Panc1 (cell line): ENCODE measurements at regions not wholly inside any gene's neighbourhood (a gene's known extent, or its start where the extent isn't known, plus 50 kb on each side); places are given as distances from the start of the nearest gene placed in this dataset.

Experiments
- ATAC-seq: fragments of 200-7000 bp; cut with Tn5 transposase; 2 replicates; pipeline ENCODE4 v1.9.1; 2020; ENCODE audit warnings: mild to moderate bottlenecking, moderate library complexity
- BruUV-seq: library from RNA; stranded (reverse); fragments of 400-500 nt; replicated peaks from 2 replicates; lab custom pipeline; 2021; lab: Mats Ljungman, UMichigan
- CTCF ChIA-PET: fragments of 300-600 bp; sonication (Branson Sonifier 250); formaldehyde crosslinking; loops from one replicate; lab custom pipeline; 2022; ENCODE audit warnings: antibody characterized with exemption; lab: Charles Lee
- POLR2A ChIA-PET: fragments of 300-600 bp; sonication (Branson Sonifier 250); formaldehyde crosslinking; loops from one replicate; lab custom pipeline; 2022; ENCODE audit warnings: antibody characterized with exemption; lab: Charles Lee
- DNase-seq: peaks from one replicate; pipeline ENCODE4 v3.0.0-alpha.2; 2010; ENCODE audit warnings: low read depth, low spot score
- H3K27ac ChIP-seq: 2 replicates; pipeline ENCODE4 v1.5.1; 2011; ENCODE audit warnings: mild to moderate bottlenecking, low read length, inconsistent platforms
- H3K27me3 ChIP-seq: fragments of 200-500 bp; sonication (Bioruptor generic); 2 replicates; pipeline ENCODE4 v1.6.0; 2014; ENCODE audit warnings: low read length, inconsistent platforms; ENCODE audit not compliant: control insufficient read depth, insufficient read depth
- H3K36me3 ChIP-seq: fragments of 200-500 bp; sonication (Bioruptor generic); 2 replicates; pipeline ENCODE4 v1.5.1; 2014; ENCODE audit warnings: inconsistent platforms, mild to moderate bottlenecking, low read length, moderate library complexity; ENCODE audit not compliant: control insufficient read depth, insufficient read depth
- H3K4me1 ChIP-seq: 2 replicates; pipeline ENCODE4 v1.5.1; 2011; ENCODE audit warnings: inconsistent platforms, mild to moderate bottlenecking, low read length, moderate library complexity; ENCODE audit not compliant: control insufficient read depth, insufficient read depth
- H3K4me3 ChIP-seq, 2 experiments: 2 replicates each; pipeline ENCODE4 v1.5.1; 2011 to 2012; ENCODE audit warnings: low read depth in 2 of 2, low read length in 2 of 2, mild to moderate bottlenecking in 2 of 2, inconsistent platforms in 1 of 2, moderate library complexity in 1 of 2
- H3K9me3 ChIP-seq: fragments of 200-500 bp; sonication (Bioruptor generic); 2 replicates; pipeline ENCODE4 v1.5.1; 2014; ENCODE audit warnings: low read depth, mild to moderate bottlenecking, inconsistent platforms, low read length, moderate library complexity; ENCODE audit not compliant: control insufficient read depth, insufficient read depth
- POLR2AphosphoS5 ChIP-seq: IDR thresholded peaks from 2 replicates; pipeline ENCODE4 v1.6.1; 2012; ENCODE audit warnings: mild to moderate bottlenecking, low read depth, low read length, moderate library complexity
- SIN3A ChIP-seq: IDR thresholded peaks from 2 replicates; pipeline ENCODE4 v1.6.1; 2012; ENCODE audit warnings: low read depth, mild to moderate bottlenecking, low read length, moderate library complexity, borderline replicate concordance; ENCODE audit not compliant: insufficient read depth
- TCF7L2 ChIP-seq: IDR thresholded peaks from 2 replicates; pipeline ENCODE4 v1.6.1; 2011; ENCODE audit warnings: mild to moderate bottlenecking, low read depth, low read length, inconsistent platforms
- in situ Hi-C: cut with HindIII; loops from 2 replicates; pipeline ENCODE4 v1.10.0; 2016; ENCODE audit warnings: low sequenced_read_pairs, low pct_unique_long_range_greater_than_20kb
- intact Hi-C: fragments of 100-400 bp; cut with micrococcal nuclease; formaldehyde crosslinking; loops from one replicate; pipeline ENCODE4 v1.10.0; 2022; ENCODE audit not compliant: unreplicated experiment
- TF ChIP-seq, protein P1 (sequence below), 2 experiments: IDR thresholded peaks; 2 replicates each; pipeline ENCODE4 v1.6.1; 2011 to 2012; ENCODE audit warnings: low read depth in 2 of 2, control low read depth in 1 of 2, low read length in 1 of 2, mild to moderate bottlenecking in 1 of 2, moderate library complexity in 1 of 2; ENCODE audit not compliant: insufficient read depth in 1 of 2
- TF ChIP-seq, protein P2 (sequence below): fragments of 450-650 bp; IDR thresholded peaks from 2 replicates; pipeline ENCODE4 v1.5.1; 2017; ENCODE audit warnings: mild to moderate bottlenecking

DNA sequence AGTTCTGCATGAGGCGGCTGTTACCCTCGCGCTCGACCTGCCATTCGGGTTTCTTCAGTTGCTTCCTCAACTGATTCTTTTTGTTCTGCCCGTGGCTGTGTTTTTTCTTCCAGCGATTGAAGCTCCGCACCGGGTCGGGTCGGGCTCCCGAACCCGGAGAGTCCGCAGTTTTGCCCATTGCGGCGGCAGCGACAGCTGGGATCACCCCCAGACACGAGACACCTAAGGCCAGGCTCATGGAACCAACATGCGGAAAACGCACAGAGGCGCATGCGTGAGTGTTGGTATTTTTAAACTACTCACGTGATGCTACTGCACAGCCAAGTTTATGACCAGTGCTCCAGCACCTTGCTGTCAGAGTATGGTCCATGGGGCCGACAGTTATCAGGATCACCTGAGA, 100.0 kb downstream of the SPATA31D1 start:
- DNase-seq (no peak), ATAC-seq (no peak)
- in situ Hi-C loops = no loop called here
- Histone ChIP-seq H3K27ac (no peak overlapping the region), H3K9me3 (no peaks in the 10 kb centered on the region), H3K36me3 (no peaks in the 10 kb centered on the region), H3K4me3 (no peak overlapping the region), H3K4me1 (no peaks in the 10 kb centered on the region), H3K27me3 (no peaks in the 10 kb centered on the region)
- ChIA-PET CTCF (no interaction called here), POLR2A (no interaction called here)
- no TSS peak for BruUV-seq
- no peak for TF ChIP-seq SIN3A
- TF ChIP-seq TCF7L2 = no peak
- TF ChIP-seq POLR2AphosphoS5 = no peak
- TF ChIP-seq, protein P1, sequence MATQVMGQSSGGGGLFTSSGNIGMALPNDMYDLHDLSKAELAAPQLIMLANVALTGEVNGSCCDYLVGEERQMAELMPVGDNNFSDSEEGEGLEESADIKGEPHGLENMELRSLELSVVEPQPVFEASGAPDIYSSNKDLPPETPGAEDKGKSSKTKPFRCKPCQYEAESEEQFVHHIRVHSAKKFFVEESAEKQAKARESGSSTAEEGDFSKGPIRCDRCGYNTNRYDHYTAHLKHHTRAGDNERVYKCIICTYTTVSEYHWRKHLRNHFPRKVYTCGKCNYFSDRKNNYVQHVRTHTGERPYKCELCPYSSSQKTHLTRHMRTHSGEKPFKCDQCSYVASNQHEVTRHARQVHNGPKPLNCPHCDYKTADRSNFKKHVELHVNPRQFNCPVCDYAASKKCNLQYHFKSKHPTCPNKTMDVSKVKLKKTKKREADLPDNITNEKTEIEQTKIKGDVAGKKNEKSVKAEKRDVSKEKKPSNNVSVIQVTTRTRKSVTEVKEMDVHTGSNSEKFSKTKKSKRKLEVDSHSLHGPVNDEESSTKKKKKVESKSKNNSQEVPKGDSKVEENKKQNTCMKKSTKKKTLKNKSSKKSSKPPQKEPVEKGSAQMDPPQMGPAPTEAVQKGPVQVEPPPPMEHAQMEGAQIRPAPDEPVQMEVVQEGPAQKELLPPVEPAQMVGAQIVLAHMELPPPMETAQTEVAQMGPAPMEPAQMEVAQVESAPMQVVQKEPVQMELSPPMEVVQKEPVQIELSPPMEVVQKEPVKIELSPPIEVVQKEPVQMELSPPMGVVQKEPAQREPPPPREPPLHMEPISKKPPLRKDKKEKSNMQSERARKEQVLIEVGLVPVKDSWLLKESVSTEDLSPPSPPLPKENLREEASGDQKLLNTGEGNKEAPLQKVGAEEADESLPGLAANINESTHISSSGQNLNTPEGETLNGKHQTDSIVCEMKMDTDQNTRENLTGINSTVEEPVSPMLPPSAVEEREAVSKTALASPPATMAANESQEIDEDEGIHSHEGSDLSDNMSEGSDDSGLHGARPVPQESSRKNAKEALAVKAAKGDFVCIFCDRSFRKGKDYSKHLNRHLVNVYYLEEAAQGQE (IDR thresholded peaks at IDR 0.05; ENCODE audit: insufficient read depth in 1 of 2, low read depth in 2 of 2, low read length in 1 of 2) = no peak
- TF ChIP-seq, protein P2, sequence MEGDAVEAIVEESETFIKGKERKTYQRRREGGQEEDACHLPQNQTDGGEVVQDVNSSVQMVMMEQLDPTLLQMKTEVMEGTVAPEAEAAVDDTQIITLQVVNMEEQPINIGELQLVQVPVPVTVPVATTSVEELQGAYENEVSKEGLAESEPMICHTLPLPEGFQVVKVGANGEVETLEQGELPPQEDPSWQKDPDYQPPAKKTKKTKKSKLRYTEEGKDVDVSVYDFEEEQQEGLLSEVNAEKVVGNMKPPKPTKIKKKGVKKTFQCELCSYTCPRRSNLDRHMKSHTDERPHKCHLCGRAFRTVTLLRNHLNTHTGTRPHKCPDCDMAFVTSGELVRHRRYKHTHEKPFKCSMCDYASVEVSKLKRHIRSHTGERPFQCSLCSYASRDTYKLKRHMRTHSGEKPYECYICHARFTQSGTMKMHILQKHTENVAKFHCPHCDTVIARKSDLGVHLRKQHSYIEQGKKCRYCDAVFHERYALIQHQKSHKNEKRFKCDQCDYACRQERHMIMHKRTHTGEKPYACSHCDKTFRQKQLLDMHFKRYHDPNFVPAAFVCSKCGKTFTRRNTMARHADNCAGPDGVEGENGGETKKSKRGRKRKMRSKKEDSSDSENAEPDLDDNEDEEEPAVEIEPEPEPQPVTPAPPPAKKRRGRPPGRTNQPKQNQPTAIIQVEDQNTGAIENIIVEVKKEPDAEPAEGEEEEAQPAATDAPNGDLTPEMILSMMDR = no peak
- intact Hi-C loops = no loop called here

DNA sequence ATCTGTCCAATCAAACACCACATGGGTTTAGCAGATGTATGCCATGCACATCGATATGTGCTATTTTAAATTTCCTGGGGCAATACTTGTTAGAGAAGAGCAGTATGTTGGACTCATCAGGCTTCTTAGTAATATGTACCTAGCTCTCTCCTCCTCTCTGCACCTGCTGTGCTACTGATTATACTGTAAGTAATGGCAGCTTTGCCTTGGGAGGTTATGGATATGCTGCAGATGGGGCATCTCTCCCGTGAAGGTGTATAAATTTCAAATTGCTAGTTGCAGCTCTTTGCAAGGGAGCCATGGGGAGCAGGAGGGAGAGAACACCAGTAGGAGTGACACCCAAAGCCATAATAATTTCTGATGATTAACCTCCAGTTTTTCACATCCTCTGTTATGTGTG, 101.5 kb downstream of the SPATA31D1 start:
- ATAC-seq = no peak
- no peaks in the 10 kb centered on the region for H3K36me3 ChIP-seq
- H3K27ac ChIP-seq = no peak overlapping the region
- ChIA-PET CTCF (no interaction called here), POLR2A (no interaction called here)
- intact Hi-C loops (no loop called here), in situ Hi-C loops (no loop called here)
- H3K4me3 ChIP-seq = no peak overlapping the region
- BruUV-seq = no TSS peak
- DNase-seq = no peak
- no peaks in the 10 kb centered on the region for H3K9me3 ChIP-seq
- no peaks in the 10 kb centered on the region for H3K27me3 ChIP-seq
- no peaks in the 10 kb centered on the region for H3K4me1 ChIP-seq
- TF ChIP-seq, protein P1 (IDR thresholded peaks at IDR 0.05; ENCODE audit: insufficient read depth in 1 of 2, low read depth in 2 of 2, low read length in 1 of 2) = no peak
- no peak for TF ChIP-seq TCF7L2
- no peak for TF ChIP-seq POLR2AphosphoS5
- TF ChIP-seq, protein P2 = no peak
- no peak for TF ChIP-seq SIN3A
